K562 (cell line): ENCODE measurements at regions not wholly inside any gene's neighbourhood (a gene's known extent, or its start where the extent isn't known, plus 50 kb on each side); places are given as distances from the start of the nearest gene placed in this dataset.

Source experiments
- ARID3B ChIP-seq: fragments of 250-450 bp; sonication (Bioruptor Pico); IDR thresholded peaks from 2 replicates; pipeline ENCODE4 v1.4.0; 2020; ENCODE audit warnings: borderline replicate concordance
- BRF1 ChIP-seq: IDR thresholded peaks from 3 replicates; pipeline ENCODE4 v1.6.1; 2011; ENCODE audit warnings: borderline replicate concordance, mild to moderate bottlenecking; ENCODE audit not compliant: insufficient read length; ENCODE audit errors: extremely low read depth
- MBD1 ChIP-seq: fragments of 250-450 bp; sonication (Bioruptor Pico); IDR thresholded peaks from 2 replicates; pipeline ENCODE4 v1.8.0; 2022; ENCODE audit warnings: inconsistent platforms
- MTA1 ChIP-seq: fragments of 450-650 bp; IDR thresholded peaks from 2 replicates; pipeline ENCODE4 v1.6.1; 2017; ENCODE audit warnings: borderline replicate concordance
- NRF1 ChIP-seq, 2 experiments: fragments of 450-650 bp; IDR thresholded peaks in 1 of 2; conservative IDR thresholded peaks in 1 of 2; 2 replicates each; pipeline ENCODE4 v1.6.1; 2014; ENCODE audit warnings: mild to moderate bottlenecking in 2 of 2
- RFX7 ChIP-seq: fragments of 250-450 bp; sonication (Bioruptor Pico); IDR thresholded peaks from 2 replicates; pipeline ENCODE4 v1.5.1; 2021; ENCODE audit warnings: mild to moderate bottlenecking
- TEAD1 ChIP-seq, 2 experiments: fragments of 450-650 bp in 1 of 2; sonication (generic) in 1 of 2; formaldehyde crosslinking; IDR thresholded peaks; 2 replicates each; pipeline versions ENCODE4 v1.4.0 to v1.8.0; 2020 to 2022; ENCODE audit warnings: mild to moderate bottlenecking in 2 of 2, missing genetic modification reagents in 1 of 2
- ZBTB43 ChIP-seq: sonication (generic); formaldehyde crosslinking; IDR thresholded peaks from 2 replicates; pipeline ENCODE4 v1.8.0; 2023; ENCODE audit warnings: mild to moderate bottlenecking, missing genetic modification reagents
- ZNF740 ChIP-seq, 3 experiments: fragments of 200-800 bp in 1 of 3; sonication (Bioruptor generic) in 1 of 3; sonication (generic) in 1 of 3; formaldehyde crosslinking in 1 of 3; IDR thresholded peaks; 2 replicates each; pipeline versions ENCODE4 v1.6.1 to v1.8.0; 2016 to 2022; ENCODE audit warnings: mild to moderate bottlenecking in 2 of 3, missing compliant biosample characterization in 2 of 3, missing genetic modification characterization in 2 of 3, missing genetic modification reagents in 1 of 3

DNA sequence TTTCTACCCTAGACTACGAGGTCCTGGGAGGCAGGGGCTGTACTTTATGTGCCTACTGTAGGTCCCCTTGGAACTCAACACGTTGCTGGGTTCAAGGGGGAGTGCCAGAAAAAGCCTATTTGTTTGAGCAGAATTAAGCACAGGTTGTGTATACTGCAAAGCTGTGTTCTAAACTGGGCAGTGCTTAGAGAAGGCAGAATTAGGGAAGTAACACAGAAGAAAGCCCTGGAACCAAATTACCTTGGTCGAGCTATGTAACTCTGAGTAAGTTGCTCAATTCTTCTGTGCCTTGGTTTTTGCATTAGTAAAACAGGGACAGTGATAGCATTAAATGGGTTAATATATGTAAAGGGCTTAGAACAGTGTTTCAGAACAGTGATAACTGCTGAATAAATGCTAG, 245.0 kb upstream of the SFRP2 start (continued):
- no peak for TF ChIP-seq ZNF740 (CRISPR knock-in tag; IDR thresholded peaks at IDR 0.05)
- TF ChIP-seq ZNF740 (tag; IDR thresholded peaks at IDR 0.05) = no peak
- no peak for TF ChIP-seq RFX7
- no peak for TF ChIP-seq MTA1
- no peak for TF ChIP-seq ZBTB43 (CRISPR knock-in tag)
- TF ChIP-seq TEAD1 (CRISPR knock-in tag; IDR thresholded peaks at IDR 0.05) = no peak
- no peak for TF ChIP-seq BRF1
- TF ChIP-seq NRF1 (conservative IDR thresholded peaks at IDR 0.05 in 1 of 2, IDR thresholded peaks at IDR 0.05 in 1 of 2) = no peak
- no peak for TF ChIP-seq MBD1 (CRISPR knock-in tag)
- TF ChIP-seq ARID3B (CRISPR knock-in tag) = no peak
